ENCODE measurements at regions not wholly inside any gene's neighbourhood (a gene's known extent, or its start where the extent isn't known, plus 50 kb on each side); places are given as distances from the start of the nearest gene placed in this dataset.

DNA sequence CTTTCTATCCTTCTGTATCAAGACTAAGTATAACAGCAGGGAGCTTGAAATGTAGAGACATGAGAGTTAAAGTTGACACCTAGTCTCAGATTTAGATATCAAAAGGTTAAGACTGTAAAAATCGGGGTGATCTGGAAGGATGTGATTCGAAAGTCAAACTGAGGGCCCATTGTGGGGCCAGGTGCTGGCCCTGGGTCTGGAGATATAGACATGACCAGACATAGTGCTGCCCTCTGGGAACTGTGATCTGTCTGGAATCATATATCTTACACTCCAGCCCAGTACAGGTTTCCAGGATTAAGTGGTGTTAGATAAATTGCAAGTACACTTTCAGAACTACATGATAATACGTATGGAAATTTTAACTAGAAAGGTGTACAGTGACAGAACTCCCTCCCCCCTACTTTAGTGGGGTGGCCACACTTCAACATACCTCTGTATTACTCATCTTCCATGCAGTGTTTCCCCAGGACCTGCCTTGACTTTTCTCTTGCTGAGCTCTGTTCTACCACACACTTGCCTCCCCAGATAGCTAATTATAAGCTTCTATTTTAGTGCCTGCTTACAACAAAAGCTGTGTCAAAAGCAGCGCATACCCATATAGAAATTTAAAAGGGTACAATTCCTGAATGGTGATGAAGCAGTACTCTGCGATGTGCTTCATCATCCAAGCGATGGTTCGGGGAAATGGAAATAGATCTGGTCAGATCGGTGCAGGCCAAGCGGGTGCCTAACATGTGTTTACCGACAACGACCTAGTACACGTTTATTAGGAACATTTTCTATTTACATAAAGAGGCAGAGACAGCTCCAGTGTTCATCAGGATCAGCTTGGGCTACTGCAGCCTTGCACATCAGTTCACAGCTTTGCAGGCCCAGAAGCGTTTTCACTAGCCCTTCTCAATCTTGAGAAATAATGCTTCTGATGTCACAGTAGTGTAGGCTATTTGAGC is 68.7 kb downstream of the ARF6 start:
- TF ChIP-seq SIN3A (IDR thresholded peaks at IDR 0.05; ENCODE audit: borderline replicate concordance, insufficient read depth, low read length) (no peak), POLR2AphosphoS5 (IDR thresholded peaks at IDR 0.05; ENCODE audit: low read depth, low read length) (no peak), TAF1 (IDR thresholded peaks at IDR 0.05; ENCODE audit: borderline replicate concordance, insufficient read depth, low read length) (no peak), FOXP2 (optimal IDR thresholded peaks at IDR 0.05; ENCODE audit: borderline replicate concordance, extremely low read depth, extremely low read length, insufficient read depth) (no peak)
- TF ChIP-seq, protein P1, sequence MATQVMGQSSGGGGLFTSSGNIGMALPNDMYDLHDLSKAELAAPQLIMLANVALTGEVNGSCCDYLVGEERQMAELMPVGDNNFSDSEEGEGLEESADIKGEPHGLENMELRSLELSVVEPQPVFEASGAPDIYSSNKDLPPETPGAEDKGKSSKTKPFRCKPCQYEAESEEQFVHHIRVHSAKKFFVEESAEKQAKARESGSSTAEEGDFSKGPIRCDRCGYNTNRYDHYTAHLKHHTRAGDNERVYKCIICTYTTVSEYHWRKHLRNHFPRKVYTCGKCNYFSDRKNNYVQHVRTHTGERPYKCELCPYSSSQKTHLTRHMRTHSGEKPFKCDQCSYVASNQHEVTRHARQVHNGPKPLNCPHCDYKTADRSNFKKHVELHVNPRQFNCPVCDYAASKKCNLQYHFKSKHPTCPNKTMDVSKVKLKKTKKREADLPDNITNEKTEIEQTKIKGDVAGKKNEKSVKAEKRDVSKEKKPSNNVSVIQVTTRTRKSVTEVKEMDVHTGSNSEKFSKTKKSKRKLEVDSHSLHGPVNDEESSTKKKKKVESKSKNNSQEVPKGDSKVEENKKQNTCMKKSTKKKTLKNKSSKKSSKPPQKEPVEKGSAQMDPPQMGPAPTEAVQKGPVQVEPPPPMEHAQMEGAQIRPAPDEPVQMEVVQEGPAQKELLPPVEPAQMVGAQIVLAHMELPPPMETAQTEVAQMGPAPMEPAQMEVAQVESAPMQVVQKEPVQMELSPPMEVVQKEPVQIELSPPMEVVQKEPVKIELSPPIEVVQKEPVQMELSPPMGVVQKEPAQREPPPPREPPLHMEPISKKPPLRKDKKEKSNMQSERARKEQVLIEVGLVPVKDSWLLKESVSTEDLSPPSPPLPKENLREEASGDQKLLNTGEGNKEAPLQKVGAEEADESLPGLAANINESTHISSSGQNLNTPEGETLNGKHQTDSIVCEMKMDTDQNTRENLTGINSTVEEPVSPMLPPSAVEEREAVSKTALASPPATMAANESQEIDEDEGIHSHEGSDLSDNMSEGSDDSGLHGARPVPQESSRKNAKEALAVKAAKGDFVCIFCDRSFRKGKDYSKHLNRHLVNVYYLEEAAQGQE (IDR thresholded peaks at IDR 0.05; ENCODE audit: insufficient read depth in 1 of 2, low read depth in 2 of 2, low read length in 2 of 2): no peak

All from PFSK-1 (cell line).